IPS DF 6.9 (cell line): ENCODE measurements at regions not wholly inside any gene's neighbourhood (a gene's known extent, or its start where the extent isn't known, plus 50 kb on each side); places are given as distances from the start of the nearest gene placed in this dataset.

Experiments
- DNase-seq: peaks from one replicate; pipeline ENCODE4 v3.0.0-alpha.2; 2013; ENCODE audit warnings: low read depth, low spot score
- H3K27ac ChIP-seq: one replicate; pipeline ENCODE4 v1.5.1; 2013; ENCODE audit warnings: low read length, control low read depth
- H3K27me3 ChIP-seq: 2 replicates; pipeline ENCODE4 v1.6.1; 2013; ENCODE audit warnings: mild to moderate bottlenecking, low read length; ENCODE audit not compliant: control insufficient read depth, insufficient read depth
- H3K36me3 ChIP-seq: 2 replicates; pipeline ENCODE4 v1.6.1; 2013; ENCODE audit warnings: low read length; ENCODE audit not compliant: control insufficient read depth, insufficient read depth
- H3K4me1 ChIP-seq: 2 replicates; pipeline ENCODE4 v1.6.1; 2013; ENCODE audit warnings: low read length; ENCODE audit not compliant: control insufficient read depth, insufficient read depth
- H3K4me3 ChIP-seq: 2 replicates; pipeline ENCODE4 v1.5.1; 2013; ENCODE audit warnings: mild to moderate bottlenecking, low read length
- H3K9me3 ChIP-seq: 2 replicates; pipeline ENCODE4 v1.6.1; 2013; ENCODE audit warnings: low read length, inconsistent platforms; ENCODE audit not compliant: control insufficient read depth, insufficient read depth
- WGBS: extraction: QIAGEN DNeasy Blood & Tissue Kit; methylation state at CpG from one replicate; pipeline ENCODE4 v1.1.7; 2013; ENCODE audit warnings: mixed read lengths, missing lambda C conversion rate; ENCODE audit not compliant: insufficient read length, insufficient coverage; 5-methylcytosine and 5-hydroxymethylcytosine counted together

DNA sequence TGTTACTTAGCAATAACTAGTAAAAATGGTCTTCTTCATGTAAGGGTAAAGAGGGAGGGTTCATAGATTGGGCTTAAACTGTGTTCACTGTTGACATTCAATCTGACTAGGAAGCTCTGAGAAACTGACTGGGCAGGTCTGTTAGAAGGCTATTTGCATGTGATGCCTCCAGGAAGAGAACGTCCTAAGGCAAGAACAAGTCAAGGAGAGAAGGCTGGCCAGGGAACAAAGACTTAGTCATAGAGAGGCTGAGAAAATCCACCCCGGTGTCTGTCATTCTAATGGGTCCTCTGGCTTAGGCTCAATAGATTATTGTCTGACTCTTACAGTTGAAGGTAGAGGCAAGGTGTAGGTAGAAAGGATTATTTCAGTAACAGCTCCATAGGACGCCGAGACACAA is 50.3 kb upstream of the CD44 start:
- no peaks in the 10 kb centered on the region for H3K9me3 ChIP-seq
- H3K27me3 ChIP-seq: no peaks in the 10 kb centered on the region
- H3K4me3 ChIP-seq: no peak overlapping the region
- H3K27ac ChIP-seq: no peak overlapping the region
- H3K36me3 ChIP-seq: no peaks in the 10 kb centered on the region
- WGBS: no CpG with 5 or more reads among the region's 4 CpGs
- no peaks in the 10 kb centered on the region for H3K4me1 ChIP-seq
- no peak for DNase-seq
